Gastrocnemius medialis (tissue), 4 donors: ENCODE measurements at regions not wholly inside any gene's neighbourhood (a gene's known extent, or its start where the extent isn't known, plus 50 kb on each side); places are given as distances from the start of the nearest gene placed in this dataset.

ENCODE experiments used
- CTCF ChIP-seq, 5 experiments: fragments of 450-650 bp in 3 of 5; fragments of 200-600 bp in 2 of 5; sonication (generic) in 2 of 5; IDR thresholded peaks in 4 of 5; conservative IDR thresholded peaks in 1 of 5; 1 replicate in 4 of 5; 2 replicates in 1 of 5; pipeline ENCODE4 v1.5.1; 2016 to 2019; ENCODE audit warnings: antibody characterized with exemption in 5 of 5, mild to moderate bottlenecking in 3 of 5, moderate library complexity in 3 of 5
- POLR2A ChIP-seq, 2 donors: fragments of 450-650 bp; IDR thresholded peaks; one replicate each; pipeline ENCODE4 v1.6.1; 2017; ENCODE audit warnings: antibody characterized with exemption in 2 of 2, mild to moderate bottlenecking in 2 of 2, moderate library complexity in 2 of 2

- no peak for TF ChIP-seq CTCF (IDR thresholded peaks at IDR 0.05 in 4 of 5, conservative IDR thresholded peaks at IDR 0.05 in 1 of 5)
- no peak for TF ChIP-seq POLR2A (IDR thresholded peaks at IDR 0.05)
Measured at GRCh38 chr5:96065685-96066385, 104.2 kb upstream of the ELL2 start.
